Posterior vena cava (tissue), 2 donors: ENCODE measurements at regions not wholly inside any gene's neighbourhood (a gene's known extent, or its start where the extent isn't known, plus 50 kb on each side); places are given as distances from the start of the nearest gene placed in this dataset.

ENCODE experiments used
- DNase-seq: peaks from one replicate; pipeline ENCODE4 v3.0.0-alpha.2; 2020; ENCODE audit warnings: low spot score
- intact Hi-C, 2 donors: fragments of 100-400 bp; cut with DNase I; formaldehyde crosslinking; loops; one replicate each; pipeline versions ENCODE4 v1.14.1 to v1.14.2; 2022 to 2023
- donor health status: DM: yes; HTN: yes; CAD: no.
- donor health status: DM: yes; HTN: yes; CAD: no.

DNA sequence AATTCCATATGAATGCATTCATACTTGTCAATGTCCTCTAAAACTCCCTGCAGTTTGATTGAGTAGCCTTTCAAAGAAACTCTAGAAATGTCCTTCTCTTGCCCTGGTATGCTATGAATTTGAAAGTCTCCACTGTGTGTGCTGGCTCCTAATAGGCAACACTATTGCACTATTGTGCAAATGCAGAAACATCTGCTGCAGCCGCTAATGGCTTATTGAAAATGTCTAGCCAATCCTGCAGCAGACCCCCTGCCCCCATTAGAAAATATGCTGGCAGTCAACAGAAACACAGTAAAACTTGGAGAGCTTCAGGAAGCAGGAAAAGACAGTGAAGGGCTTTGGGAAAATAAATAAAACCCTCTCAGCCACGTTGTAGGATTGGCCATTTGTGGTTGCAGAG lies 87.3 kb upstream of the GRAMD2B start:
- intact Hi-C loops, result no loop called here

DNA sequence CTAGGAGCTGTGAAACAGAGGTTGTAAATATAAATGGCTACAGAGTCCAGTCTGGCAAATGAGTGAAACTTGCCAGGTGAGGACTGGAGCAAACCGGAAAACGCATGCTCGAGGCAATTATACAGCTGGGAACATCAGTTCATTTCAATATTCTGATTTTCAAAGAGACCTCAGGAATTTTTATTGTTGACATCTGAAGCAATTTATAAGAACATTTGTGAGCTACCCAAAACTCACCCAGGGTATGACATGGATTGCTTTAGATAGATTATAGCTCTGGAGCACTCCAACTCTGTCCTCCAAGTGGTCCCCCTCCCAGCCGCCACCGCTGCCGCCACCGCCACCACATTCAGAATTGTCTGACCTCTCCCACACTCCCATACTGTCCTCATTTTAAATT lies 84.6 kb upstream of the GRAMD2B start:
- intact Hi-C loops, result no loop called here

More for the DNA sequence above, 87.3 kb upstream of the GRAMD2B start:
- no peak for DNase-seq

GRCh38 chr5:126339215-126339805 lies 83.9 kb upstream of the GRAMD2B start:
- intact Hi-C loops, result no loop called here
- DNase-seq, result no peak

More for the DNA sequence above, 84.6 kb upstream of the GRAMD2B start:
- DNase-seq, result no peak

DNA sequence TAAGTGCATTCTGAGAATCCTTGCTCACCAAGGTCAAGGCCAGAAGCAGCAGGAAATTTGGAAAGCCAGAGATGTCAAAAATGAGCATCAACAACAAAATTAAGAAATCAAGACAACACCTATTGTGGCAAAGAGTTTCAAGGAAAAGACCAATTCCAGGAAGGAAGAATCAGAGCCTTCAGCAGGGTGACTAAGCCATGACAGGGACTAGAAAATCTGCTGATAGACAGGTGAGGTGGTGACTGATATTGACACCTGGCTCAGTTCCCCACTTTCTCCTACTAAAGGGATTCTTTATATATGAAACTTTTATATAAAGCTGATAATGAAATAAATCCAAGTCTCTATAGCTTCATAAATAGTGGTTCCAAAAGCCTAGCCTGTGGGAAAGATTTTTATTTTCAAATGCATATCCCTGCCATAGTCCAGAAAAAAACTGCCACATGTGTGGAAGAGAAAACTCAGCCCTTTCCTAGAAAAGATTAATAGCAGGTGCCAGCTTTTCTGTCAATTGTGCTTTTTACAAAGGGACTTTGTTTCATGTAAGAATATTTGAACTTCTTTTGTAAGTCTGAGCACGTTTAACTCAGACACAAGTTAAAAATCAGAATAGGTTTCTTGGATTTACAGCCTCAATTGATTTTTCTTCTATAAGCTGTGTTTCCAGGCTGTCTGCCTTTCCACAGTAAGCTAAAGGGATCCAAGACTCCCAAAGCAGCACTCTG lies 81.1 kb upstream of the GRAMD2B start:
- DNase-seq, result no peak
- intact Hi-C loops, result no loop called here

DNA sequence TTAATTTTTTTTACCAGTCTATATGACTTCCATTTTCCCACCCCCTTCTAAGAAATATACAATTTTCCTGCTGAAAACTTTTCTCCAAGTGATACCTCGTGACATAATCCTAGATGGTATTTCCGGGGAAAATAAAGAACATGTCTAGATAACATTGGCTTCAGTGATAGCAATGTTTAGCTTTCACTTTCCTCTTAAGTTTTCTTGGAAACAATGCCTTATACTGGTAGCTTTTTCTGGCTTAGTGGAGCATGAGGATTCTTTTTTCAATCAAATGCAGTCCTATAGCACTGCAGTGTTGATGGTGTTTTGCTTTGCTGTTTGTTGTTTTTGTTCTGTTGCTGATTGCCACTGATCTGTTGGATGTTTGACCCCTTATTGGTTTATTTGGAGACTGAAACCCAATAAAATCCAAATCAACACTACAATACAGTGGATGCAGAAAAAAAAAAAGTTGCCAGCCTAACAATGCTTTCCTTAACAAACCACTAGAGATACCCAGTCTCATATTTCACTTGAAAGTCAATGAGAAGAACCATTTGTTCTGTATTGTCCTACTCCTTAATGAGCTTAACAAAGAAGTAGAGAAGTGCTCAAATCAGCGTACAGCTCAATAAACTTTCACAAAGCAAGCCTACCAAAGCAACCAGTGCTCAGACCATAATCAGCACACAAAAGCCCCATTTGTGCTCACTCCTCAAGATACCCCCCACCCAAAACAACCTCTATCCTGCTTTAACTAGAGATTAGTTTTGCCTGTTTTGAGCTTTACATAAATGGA lies 74.2 kb upstream of the GRAMD2B start:
- no peak for DNase-seq
- intact Hi-C loops, result no loop called here

- intact Hi-C loops, result loop anchor here in 1 of 2 donors (2.0 kb wide), 1 partner anchor 190 kb away; no protein-coding TSS in a partner anchor
- no peak for DNase-seq
Observed at GRCh38 chr5:126351153-126351552, 72.1 kb upstream of the GRAMD2B start.

- intact Hi-C loops, result loop anchor here in 1 of 2 donors (2.0 kb wide), 1 partner anchor 185 kb away; no protein-coding TSS in a partner anchor
- no peak for DNase-seq
Observed at GRCh38 chr5:126354012-126354857, 69.0 kb upstream of the GRAMD2B start.

DNA sequence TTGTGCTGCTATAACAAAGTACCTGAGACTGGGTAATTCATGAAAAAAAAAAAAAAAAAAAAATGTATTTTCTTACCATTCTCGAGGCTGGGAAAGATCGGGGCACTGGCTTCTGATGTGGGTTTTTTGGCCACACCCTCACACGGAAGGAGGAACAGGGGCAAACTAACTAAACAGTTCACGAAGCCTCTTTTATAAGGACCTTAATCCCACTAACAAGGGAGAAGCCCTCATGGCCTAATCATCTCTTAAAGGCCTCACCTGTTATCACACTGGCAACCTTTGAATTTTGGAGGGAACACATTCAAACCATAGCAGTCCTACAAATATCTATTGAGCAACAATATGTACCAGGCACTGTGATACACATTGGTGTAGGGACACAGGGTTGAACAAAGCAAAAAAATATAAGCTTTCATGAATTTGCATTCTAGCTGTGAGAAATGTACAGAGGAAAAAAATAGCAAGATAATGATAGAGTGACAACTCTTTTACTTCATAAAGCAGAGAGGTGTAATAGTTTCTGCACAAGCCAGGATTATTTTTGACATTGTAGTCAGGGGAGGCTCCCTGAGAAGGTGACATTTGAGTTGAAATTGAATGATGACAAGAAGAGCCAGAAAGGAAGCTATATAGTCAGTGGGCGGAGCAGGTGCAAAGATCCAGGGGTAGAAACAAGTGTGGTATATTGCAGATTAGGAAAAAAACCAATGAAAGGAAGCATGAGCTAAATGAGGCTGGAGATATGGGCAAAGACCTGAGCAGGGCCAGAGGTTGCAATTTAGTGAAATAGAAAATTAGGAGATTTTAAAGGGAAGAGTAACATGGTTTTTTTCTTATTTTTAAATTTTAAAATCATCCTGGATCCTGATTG lies 68.1 kb upstream of the GRAMD2B start:
- no peak for DNase-seq
- intact Hi-C loops, result loop anchor here in 1 of 2 donors (2.0 kb wide), 1 partner anchor 184 kb away; no protein-coding TSS in a partner anchor

GRCh38 chr5:126355940-126356339 lies 67.3 kb upstream of the GRAMD2B start:
- no peak for DNase-seq
- intact Hi-C loops, result loop anchor here in 1 of 2 donors (2.0 kb wide), 1 partner anchor 183 kb away; no protein-coding TSS in a partner anchor

- intact Hi-C loops, result no loop called here
- no peak for DNase-seq
Observed at GRCh38 chr5:126357585-126358342, 65.4 kb upstream of the GRAMD2B start.

DNA sequence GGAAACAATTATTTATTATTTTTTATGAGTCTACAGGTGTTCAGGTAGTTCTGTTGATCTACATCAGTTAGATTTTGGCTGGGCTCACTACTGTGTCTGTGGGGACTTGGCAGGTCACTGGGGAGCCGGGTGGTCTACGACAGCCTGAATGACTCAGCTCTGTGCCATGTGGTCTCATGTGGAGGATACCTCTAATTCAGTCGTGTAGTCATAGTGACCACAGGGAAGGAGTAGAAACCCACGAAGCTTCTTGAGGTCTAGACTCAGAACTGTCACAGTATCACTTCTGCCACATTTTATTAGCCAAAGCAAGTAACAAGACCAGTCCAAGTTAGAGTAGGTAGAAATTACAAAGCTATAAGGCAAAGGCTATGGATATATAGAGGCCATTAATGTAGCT lies 64.7 kb upstream of the GRAMD2B start:
- intact Hi-C loops, result no loop called here
- DNase-seq, result no peak

- intact Hi-C loops, result loop anchor here in 1 of 2 donors (10.0 kb wide), 1 partner anchor 65 kb away; the partner anchor contains the start of gene GRAMD2B
- DNase-seq, result no peak
Observed at GRCh38 chr5:126359884-126360283, 63.3 kb upstream of the GRAMD2B start.

- DNase-seq, result no peak
- intact Hi-C loops, result loop anchor here in 1 of 2 donors (10.0 kb wide), 1 partner anchor 64 kb away; the partner anchor contains the start of gene GRAMD2B
Observed at GRCh38 chr5:126360467-126360866, 62.7 kb upstream of the GRAMD2B start.

GRCh38 chr5:126363658-126364057 lies 59.6 kb upstream of the GRAMD2B start:
- no peak for DNase-seq
- intact Hi-C loops, result loop anchor here in 1 of 2 donors (10.0 kb wide), 1 partner anchor 61 kb away; the partner anchor contains the start of gene GRAMD2B

DNA sequence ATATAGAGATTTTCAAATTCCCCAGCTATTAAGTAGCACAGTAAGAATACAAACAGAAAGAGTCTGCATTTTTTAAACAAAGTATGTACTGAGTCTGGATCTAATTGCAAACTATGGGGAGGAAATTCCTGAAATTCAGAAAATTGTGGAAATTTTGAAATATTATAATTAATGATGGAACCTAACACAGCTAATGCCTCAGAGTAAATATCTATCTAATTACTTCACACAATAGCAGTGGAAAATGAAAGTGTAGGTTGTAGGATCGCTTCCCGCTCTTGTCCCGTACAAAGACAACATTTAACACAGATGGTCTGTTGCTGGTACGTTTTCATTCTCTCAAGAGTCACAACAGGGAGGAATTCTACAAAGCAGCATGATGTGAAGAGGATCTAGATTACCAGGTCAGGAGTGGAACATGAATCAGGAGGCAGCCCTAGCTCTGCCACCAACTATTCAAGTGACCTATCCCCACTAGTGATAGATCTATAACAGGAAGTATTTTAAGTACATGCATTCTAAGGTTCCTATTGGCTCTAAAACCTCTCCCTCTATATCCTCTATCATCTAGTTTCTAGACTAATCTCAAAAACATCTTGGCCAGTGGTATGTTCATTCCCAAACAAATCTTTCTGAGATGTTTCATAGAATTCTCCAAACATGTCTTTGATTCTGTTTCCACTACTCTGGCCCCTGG lies 58.9 kb upstream of the GRAMD2B start:
- DNase-seq, result no peak
- intact Hi-C loops, result loop anchor here in 1 of 2 donors (10.0 kb wide), 1 partner anchor 60 kb away; the partner anchor contains the start of gene GRAMD2B

DNA sequence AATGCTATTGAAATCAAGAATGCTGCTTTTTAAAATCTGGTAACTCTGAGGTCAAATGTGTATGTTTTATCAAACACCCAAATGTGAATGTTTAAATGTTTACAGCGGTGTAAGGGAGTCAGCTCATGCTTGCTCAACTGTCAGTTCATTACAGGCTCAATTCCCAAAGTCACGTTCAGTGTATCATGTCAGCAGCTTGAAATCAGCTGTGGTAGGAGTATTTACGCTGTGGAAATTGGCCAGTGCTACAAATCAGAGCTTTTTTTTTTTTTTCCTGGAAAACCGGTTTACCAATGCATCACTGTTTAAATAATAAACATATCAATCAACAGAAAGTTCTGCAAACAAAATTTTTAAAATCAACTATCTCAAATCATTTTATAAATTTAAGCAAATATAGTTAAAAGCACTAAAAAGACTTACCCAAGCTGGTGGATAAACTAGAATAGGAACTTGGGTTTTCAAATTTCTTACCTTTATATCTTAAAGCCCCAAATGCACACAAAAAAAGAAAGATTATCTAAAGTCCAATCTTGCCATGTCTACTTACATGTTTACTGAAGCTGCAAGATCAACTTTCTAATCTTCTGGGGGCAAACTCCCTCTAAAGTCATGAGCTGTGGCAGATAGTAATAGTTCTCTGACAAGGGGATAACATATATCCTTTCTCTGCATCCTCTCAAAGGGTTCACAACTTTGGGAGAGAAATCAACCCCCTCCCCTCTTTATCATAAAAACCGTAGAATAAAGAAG lies 57.6 kb upstream of the GRAMD2B start:
- intact Hi-C loops, result loop anchor here in 1 of 2 donors (10.0 kb wide), 1 partner anchor 59 kb away; the partner anchor contains the start of gene GRAMD2B
- no peak for DNase-seq
